ENCODE measurements at regions not wholly inside any gene's neighbourhood (a gene's known extent, or its start where the extent isn't known, plus 50 kb on each side); places are given as distances from the start of the nearest gene placed in this dataset.
"Not testable (repeated sequence)": the region's sequence is repeated elsewhere in the genome, so short reads cannot be mapped to it uniquely, and the experiment has no call there.

DNA sequence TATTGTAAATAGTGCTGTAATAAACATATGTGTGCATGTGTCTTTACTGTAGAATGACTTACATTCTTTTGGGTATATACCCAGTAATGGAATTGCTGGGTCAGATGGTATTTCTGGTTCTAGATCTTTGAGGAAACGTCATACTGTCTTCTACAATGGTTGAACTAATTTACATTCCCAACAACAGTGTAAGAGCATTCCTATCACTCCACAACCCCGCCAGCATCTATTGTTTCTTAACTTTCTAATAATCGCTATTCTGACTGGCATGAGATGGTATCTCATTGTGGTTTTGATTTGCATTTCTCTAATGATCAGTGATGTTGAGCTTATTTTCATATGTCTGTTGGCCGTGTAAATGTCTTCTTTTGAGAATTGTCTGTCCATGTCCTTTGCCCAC, 873.8 kb upstream of the ACVR2A start:
- TF ChIP-seq, protein P1, sequence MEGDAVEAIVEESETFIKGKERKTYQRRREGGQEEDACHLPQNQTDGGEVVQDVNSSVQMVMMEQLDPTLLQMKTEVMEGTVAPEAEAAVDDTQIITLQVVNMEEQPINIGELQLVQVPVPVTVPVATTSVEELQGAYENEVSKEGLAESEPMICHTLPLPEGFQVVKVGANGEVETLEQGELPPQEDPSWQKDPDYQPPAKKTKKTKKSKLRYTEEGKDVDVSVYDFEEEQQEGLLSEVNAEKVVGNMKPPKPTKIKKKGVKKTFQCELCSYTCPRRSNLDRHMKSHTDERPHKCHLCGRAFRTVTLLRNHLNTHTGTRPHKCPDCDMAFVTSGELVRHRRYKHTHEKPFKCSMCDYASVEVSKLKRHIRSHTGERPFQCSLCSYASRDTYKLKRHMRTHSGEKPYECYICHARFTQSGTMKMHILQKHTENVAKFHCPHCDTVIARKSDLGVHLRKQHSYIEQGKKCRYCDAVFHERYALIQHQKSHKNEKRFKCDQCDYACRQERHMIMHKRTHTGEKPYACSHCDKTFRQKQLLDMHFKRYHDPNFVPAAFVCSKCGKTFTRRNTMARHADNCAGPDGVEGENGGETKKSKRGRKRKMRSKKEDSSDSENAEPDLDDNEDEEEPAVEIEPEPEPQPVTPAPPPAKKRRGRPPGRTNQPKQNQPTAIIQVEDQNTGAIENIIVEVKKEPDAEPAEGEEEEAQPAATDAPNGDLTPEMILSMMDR (IDR thresholded peaks at IDR 0.05) = not testable (repeated sequence)
- TF ChIP-seq EZH2 (IDR thresholded peaks at IDR 0.05; ENCODE audit: borderline replicate concordance, insufficient read depth, low read depth, low read length, poor library complexity, severe bottlenecking) = not testable (repeated sequence)
